ENCODE measurements at regions not wholly inside any gene's neighbourhood (a gene's known extent, or its start where the extent isn't known, plus 50 kb on each side); places are given as distances from the start of the nearest gene placed in this dataset.

GRCh38 chr1:8206391-8206790 lies 111.5 kb upstream of the SLC45A1 start (continued):
- TF ChIP-seq BACH2 (CRISPR knock-in tag; IDR thresholded peaks at IDR 0.05; ENCODE audit: borderline replicate concordance) (no peak), OSR1 (CRISPR knock-in tag; IDR thresholded peaks at IDR 0.05) (no peak), ZNF70 (CRISPR knock-in tag; IDR thresholded peaks at IDR 0.05) (no peak), ZNF8 (CRISPR knock-in tag; IDR thresholded peaks at IDR 0.05) (no peak), ZC3H10 (CRISPR knock-in tag; IDR thresholded peaks at IDR 0.05) (no peak)

GRCh38 chr1:8205771-8206170 lies 112.1 kb upstream of the SLC45A1 start:
- TF ChIP-seq TSHZ2 (CRISPR knock-in tag; IDR thresholded peaks at IDR 0.05) = no peak
- TF ChIP-seq ZNF70 (CRISPR knock-in tag; IDR thresholded peaks at IDR 0.05) = no peak
- TF ChIP-seq RARB (CRISPR knock-in tag; IDR thresholded peaks at IDR 0.05) = no peak
- no peak for TF ChIP-seq ZFP30 (CRISPR knock-in tag; IDR thresholded peaks at IDR 0.05)
- TF ChIP-seq ZFP3 (CRISPR knock-in tag; IDR thresholded peaks at IDR 0.05) = no peak
- no peak for TF ChIP-seq OSR1 (CRISPR knock-in tag; IDR thresholded peaks at IDR 0.05)
- no peak for TF ChIP-seq ESRRG (CRISPR knock-in tag; IDR thresholded peaks at IDR 0.05)
- TF ChIP-seq ZC3H10 (CRISPR knock-in tag; IDR thresholded peaks at IDR 0.05) = no peak
- no peak for TF ChIP-seq BACH2 (CRISPR knock-in tag; IDR thresholded peaks at IDR 0.05; ENCODE audit: borderline replicate concordance)
- TF ChIP-seq, protein P1, sequence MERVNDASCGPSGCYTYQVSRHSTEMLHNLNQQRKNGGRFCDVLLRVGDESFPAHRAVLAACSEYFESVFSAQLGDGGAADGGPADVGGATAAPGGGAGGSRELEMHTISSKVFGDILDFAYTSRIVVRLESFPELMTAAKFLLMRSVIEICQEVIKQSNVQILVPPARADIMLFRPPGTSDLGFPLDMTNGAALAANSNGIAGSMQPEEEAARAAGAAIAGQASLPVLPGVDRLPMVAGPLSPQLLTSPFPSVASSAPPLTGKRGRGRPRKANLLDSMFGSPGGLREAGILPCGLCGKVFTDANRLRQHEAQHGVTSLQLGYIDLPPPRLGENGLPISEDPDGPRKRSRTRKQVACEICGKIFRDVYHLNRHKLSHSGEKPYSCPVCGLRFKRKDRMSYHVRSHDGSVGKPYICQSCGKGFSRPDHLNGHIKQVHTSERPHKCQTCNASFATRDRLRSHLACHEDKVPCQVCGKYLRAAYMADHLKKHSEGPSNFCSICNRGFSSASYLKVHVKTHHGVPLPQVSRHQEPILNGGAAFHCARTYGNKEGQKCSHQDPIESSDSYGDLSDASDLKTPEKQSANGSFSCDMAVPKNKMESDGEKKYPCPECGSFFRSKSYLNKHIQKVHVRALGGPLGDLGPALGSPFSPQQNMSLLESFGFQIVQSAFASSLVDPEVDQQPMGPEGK (CRISPR knock-in tag; IDR thresholded peaks at IDR 0.05; ENCODE audit: borderline replicate concordance) = no peak
- TF ChIP-seq, protein P2, sequence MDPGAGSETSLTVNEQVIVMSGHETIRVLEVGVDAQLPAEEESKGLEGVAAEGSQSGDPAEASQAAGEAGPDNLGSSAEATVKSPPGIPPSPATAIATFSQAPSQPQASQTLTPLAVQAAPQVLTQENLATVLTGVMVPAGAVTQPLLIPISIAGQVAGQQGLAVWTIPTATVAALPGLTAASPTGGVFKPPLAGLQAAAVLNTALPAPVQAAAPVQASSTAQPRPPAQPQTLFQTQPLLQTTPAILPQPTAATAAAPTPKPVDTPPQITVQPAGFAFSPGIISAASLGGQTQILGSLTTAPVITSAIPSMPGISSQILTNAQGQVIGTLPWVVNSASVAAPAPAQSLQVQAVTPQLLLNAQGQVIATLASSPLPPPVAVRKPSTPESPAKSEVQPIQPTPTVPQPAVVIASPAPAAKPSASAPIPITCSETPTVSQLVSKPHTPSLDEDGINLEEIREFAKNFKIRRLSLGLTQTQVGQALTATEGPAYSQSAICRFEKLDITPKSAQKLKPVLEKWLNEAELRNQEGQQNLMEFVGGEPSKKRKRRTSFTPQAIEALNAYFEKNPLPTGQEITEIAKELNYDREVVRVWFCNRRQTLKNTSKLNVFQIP (CRISPR knock-in tag; IDR thresholded peaks at IDR 0.05; ENCODE audit: borderline replicate concordance, low read depth) = no peak
- TF ChIP-seq CSRNP3 (CRISPR knock-in tag; IDR thresholded peaks at IDR 0.05) = no peak
- TF ChIP-seq, protein P3, sequence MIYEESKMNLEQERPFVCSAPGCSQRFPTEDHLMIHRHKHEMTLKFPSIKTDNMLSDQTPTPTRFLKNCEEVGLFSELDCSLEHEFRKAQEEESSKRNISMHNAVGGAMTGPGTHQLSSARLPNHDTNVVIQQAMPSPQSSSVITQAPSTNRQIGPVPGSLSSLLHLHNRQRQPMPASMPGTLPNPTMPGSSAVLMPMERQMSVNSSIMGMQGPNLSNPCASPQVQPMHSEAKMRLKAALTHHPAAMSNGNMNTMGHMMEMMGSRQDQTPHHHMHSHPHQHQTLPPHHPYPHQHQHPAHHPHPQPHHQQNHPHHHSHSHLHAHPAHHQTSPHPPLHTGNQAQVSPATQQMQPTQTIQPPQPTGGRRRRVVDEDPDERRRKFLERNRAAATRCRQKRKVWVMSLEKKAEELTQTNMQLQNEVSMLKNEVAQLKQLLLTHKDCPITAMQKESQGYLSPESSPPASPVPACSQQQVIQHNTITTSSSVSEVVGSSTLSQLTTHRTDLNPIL (CRISPR knock-in tag; IDR thresholded peaks at IDR 0.05; ENCODE audit: low read depth) = no peak
- no peak for TF ChIP-seq PPARA (CRISPR knock-in tag; IDR thresholded peaks at IDR 0.05; ENCODE audit: borderline replicate concordance)
- TF ChIP-seq ISL1 (CRISPR knock-in tag; IDR thresholded peaks at IDR 0.05) = no peak
- TF ChIP-seq TOX (CRISPR knock-in tag; IDR thresholded peaks at IDR 0.05; ENCODE audit: borderline replicate concordance) = no peak
- no peak for TF ChIP-seq CSDC2 (CRISPR knock-in tag; IDR thresholded peaks at IDR 0.05)
- no peak for TF ChIP-seq ZNF8 (CRISPR knock-in tag; IDR thresholded peaks at IDR 0.05)
- no peak for TF ChIP-seq TCF4 (CRISPR knock-in tag; IDR thresholded peaks at IDR 0.05; ENCODE audit: borderline replicate concordance)
- no peak for TF ChIP-seq SNAI2 (CRISPR knock-in tag; IDR thresholded peaks at IDR 0.05)
- ATAC-seq = no peak

- ATAC-seq = peak; percentile 41
- peak; percentile 82 for TF ChIP-seq ISL1 (CRISPR knock-in tag; IDR thresholded peaks at IDR 0.05)
- TF ChIP-seq, protein P1 (CRISPR knock-in tag; IDR thresholded peaks at IDR 0.05; ENCODE audit: borderline replicate concordance) = no peak
Observed at GRCh38 chr1:8204826-8205225, 113.1 kb upstream of the SLC45A1 start.

Measured in SK-N-SH treated with all-trans-retinoic acid at 6 μM for 48 hours (cell line).